Erythroblast (primary cell): ENCODE measurements at regions not wholly inside any gene's neighbourhood (a gene's known extent, or its start where the extent isn't known, plus 50 kb on each side); places are given as distances from the start of the nearest gene placed in this dataset.

Experiments
- GATA1 ChIP-seq: IDR thresholded peaks from 2 replicates; pipeline ENCODE4 v1.6.1; 2011; ENCODE audit warnings: low read depth, mild to moderate bottlenecking, control low read depth, low read length, moderate library complexity
- POLR2A ChIP-seq: IDR thresholded peaks from 2 replicates; pipeline ENCODE4 v1.6.1; 2011; ENCODE audit warnings: mild to moderate bottlenecking, low read length

DNA sequence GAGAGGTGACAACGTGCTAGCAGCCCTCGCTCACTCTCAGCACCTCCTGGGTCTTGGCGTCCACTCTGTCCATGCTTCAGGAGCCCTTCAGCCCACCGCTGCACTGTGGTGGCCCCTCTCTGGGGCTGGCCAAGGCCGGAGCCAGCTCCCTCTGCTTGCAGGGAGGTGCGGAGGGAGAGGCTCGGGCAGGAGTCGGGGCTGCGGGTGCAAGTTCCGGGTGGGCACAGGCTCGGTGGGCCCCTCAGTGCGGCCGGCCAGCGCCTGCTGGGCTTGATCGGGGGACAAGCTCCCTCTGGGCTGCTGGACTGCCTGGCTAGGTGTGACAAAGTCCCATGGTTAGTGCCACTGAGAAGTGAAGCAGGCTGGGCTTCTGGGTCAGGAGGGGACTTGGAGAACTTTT lies 245.8 kb downstream of the JRKL start:
- TF ChIP-seq POLR2A = no peak
- TF ChIP-seq GATA1 = no peak
